K562 (cell line): ENCODE measurements at regions not wholly inside any gene's neighbourhood (a gene's known extent, or its start where the extent isn't known, plus 50 kb on each side); places are given as distances from the start of the nearest gene placed in this dataset.

Source experiments
- BRD4 ChIP-seq: fragments of 200-600 bp; sonication (generic); IDR thresholded peaks from 2 replicates; pipeline ENCODE4 v1.6.1; 2017; ENCODE audit warnings: inconsistent platforms
- GATAD2B ChIP-seq: fragments of 450-650 bp; IDR thresholded peaks from 2 replicates; pipeline ENCODE4 v1.6.1; 2017; ENCODE audit warnings: mild to moderate bottlenecking, borderline replicate concordance
- GTF2E2 ChIP-seq: fragments of 200-800 bp; sonication (Bioruptor generic); IDR thresholded peaks from 2 replicates; pipeline ENCODE4 v1.6.1; 2016; ENCODE audit warnings: missing genetic modification characterization, missing compliant biosample characterization
- NFXL1 ChIP-seq: fragments of 450-650 bp; formaldehyde crosslinking; IDR thresholded peaks from 2 replicates; pipeline ENCODE4 v1.4.0; 2021; ENCODE audit warnings: mild to moderate bottlenecking
- RBM22 ChIP-seq: fragments of 200-400 bp; formaldehyde crosslinking; IDR thresholded peaks from 2 replicates; pipeline ENCODE4 v1.6.1; 2018; ENCODE audit warnings: low read length, low read depth; ENCODE audit not compliant: poor library complexity, severe bottlenecking
- RBM39 ChIP-seq: fragments of 200-400 bp; formaldehyde crosslinking; optimal IDR thresholded peaks from 2 replicates; pipeline ENCODE3; 2018; ENCODE audit warnings: low read depth, low read length
- SAFB2 ChIP-seq: fragments of 200-400 bp; formaldehyde crosslinking; IDR thresholded peaks from 2 replicates; pipeline ENCODE4 v1.6.1; 2018; ENCODE audit warnings: borderline replicate concordance, low read length, low read depth, moderate library complexity; ENCODE audit not compliant: severe bottlenecking
- SP2 ChIP-seq: IDR thresholded peaks from 2 replicates; pipeline ENCODE4 v1.6.1; 2011; ENCODE audit warnings: mild to moderate bottlenecking, low read depth, low read length, moderate library complexity; ENCODE audit not compliant: poor library complexity, severe bottlenecking; ENCODE audit errors: extremely low read depth
- SRF ChIP-seq, 2 experiments: fragments of 250-450, 450-650 bp in 1 of 2; sonication (Bioruptor Pico) in 1 of 2; sonication (generic) in 1 of 2; formaldehyde crosslinking; IDR thresholded peaks; 2 replicates each; pipeline versions ENCODE4 v1.5.0 to v1.5.1; 2020 to 2022; ENCODE audit warnings: mild to moderate bottlenecking in 1 of 2, missing genetic modification reagents in 1 of 2
- ZFPM2 ChIP-seq: fragments of 250-450 bp; sonication (Bioruptor Pico); IDR thresholded peaks from 2 replicates; pipeline ENCODE4 v1.5.1; 2022; ENCODE audit warnings: mild to moderate bottlenecking
- ZNF431 ChIP-seq: sonication (generic); formaldehyde crosslinking; IDR thresholded peaks from 2 replicates; pipeline ENCODE4 v1.8.0; 2022; ENCODE audit warnings: mild to moderate bottlenecking, missing genetic modification reagents
- ZNF436 ChIP-seq: fragments of 250-450, 450-650 bp; sonication (Bioruptor Pico); formaldehyde crosslinking; IDR thresholded peaks from 2 replicates; pipeline ENCODE4 v1.7.0; 2020; ENCODE audit warnings: mild to moderate bottlenecking
- ZNF444 ChIP-seq: fragments of 250-450 bp; sonication (Bioruptor Pico); IDR thresholded peaks from 2 replicates; pipeline ENCODE4 v1.4.0; 2020; ENCODE audit warnings: mild to moderate bottlenecking, moderate library complexity
- ZNF551 ChIP-seq: fragments of 250-450 bp; sonication (Bioruptor Pico); IDR thresholded peaks from 2 replicates; pipeline ENCODE4 v1.5.0; 2021; ENCODE audit warnings: mild to moderate bottlenecking, moderate library complexity
- ZNF707 ChIP-seq: fragments of 250-450 bp; sonication (Bioruptor Pico); conservative IDR thresholded peaks from 2 replicates; pipeline ENCODE4 v1.8.0; 2022; ENCODE audit warnings: inconsistent platforms, mild to moderate bottlenecking, moderate library complexity
- TF ChIP-seq, protein P1 (sequence below): sonication (generic); formaldehyde crosslinking; IDR thresholded peaks from 2 replicates; pipeline ENCODE4 v1.8.0; 2023; ENCODE audit warnings: missing genetic modification reagents, mild to moderate bottlenecking, borderline replicate concordance
- TF ChIP-seq, protein P2 (sequence below), 2 experiments: fragments of 150-350 bp in 1 of 2; IDR thresholded peaks; 2 replicates each; pipeline ENCODE4 v1.6.1; 2012 to 2016; ENCODE audit warnings: low read depth in 2 of 2, low read length in 2 of 2, mild to moderate bottlenecking in 1 of 2, moderate library complexity in 1 of 2
- TF ChIP-seq, protein P3 (sequence below): fragments of 450-650 bp; IDR thresholded peaks from 2 replicates; pipeline ENCODE4 v1.6.1; 2016; ENCODE audit warnings: borderline replicate concordance

DNA sequence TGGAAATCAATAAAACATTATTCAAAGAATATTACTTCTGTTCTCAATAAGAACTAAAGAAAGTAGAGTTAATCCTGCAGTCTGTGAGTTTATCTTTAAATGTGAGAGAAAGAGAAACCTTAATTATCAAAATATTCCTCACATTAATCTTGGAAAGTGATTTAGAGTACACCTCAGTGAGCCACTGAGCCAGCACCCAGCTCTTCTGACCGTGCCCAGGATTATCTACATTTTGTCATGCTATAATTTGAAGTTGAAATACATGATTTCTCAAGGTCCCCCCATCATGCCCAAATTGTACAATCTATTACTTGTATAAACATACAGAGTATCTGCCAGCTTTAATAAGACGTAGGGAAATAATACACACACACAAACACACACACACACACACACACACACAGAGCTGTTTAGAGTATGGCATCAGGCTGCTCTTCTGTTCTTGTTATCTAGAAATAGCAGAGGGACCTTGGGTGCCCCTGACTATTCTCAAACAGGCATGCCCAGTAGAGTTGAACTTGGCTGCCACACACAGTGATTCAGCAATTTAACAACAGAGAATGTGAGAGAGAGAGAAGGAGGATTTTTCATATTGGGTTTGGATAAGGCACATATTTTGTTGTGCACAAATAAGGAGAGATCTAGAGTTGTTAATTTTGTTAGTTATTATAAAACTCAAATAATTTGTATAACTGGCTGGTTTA, 74.4 kb downstream of the P2RY1 start (continued):
- TF ChIP-seq, protein P1, sequence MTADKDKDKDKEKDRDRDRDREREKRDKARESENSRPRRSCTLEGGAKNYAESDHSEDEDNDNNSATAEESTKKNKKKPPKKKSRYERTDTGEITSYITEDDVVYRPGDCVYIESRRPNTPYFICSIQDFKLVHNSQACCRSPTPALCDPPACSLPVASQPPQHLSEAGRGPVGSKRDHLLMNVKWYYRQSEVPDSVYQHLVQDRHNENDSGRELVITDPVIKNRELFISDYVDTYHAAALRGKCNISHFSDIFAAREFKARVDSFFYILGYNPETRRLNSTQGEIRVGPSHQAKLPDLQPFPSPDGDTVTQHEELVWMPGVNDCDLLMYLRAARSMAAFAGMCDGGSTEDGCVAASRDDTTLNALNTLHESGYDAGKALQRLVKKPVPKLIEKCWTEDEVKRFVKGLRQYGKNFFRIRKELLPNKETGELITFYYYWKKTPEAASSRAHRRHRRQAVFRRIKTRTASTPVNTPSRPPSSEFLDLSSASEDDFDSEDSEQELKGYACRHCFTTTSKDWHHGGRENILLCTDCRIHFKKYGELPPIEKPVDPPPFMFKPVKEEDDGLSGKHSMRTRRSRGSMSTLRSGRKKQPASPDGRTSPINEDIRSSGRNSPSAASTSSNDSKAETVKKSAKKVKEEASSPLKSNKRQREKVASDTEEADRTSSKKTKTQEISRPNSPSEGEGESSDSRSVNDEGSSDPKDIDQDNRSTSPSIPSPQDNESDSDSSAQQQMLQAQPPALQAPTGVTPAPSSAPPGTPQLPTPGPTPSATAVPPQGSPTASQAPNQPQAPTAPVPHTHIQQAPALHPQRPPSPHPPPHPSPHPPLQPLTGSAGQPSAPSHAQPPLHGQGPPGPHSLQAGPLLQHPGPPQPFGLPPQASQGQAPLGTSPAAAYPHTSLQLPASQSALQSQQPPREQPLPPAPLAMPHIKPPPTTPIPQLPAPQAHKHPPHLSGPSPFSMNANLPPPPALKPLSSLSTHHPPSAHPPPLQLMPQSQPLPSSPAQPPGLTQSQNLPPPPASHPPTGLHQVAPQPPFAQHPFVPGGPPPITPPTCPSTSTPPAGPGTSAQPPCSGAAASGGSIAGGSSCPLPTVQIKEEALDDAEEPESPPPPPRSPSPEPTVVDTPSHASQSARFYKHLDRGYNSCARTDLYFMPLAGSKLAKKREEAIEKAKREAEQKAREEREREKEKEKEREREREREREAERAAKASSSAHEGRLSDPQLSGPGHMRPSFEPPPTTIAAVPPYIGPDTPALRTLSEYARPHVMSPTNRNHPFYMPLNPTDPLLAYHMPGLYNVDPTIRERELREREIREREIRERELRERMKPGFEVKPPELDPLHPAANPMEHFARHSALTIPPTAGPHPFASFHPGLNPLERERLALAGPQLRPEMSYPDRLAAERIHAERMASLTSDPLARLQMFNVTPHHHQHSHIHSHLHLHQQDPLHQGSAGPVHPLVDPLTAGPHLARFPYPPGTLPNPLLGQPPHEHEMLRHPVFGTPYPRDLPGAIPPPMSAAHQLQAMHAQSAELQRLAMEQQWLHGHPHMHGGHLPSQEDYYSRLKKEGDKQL = no peak
- TF ChIP-seq SAFB2 (no peak), ZFPM2 (CRISPR knock-in tag) (no peak), BRD4 (no peak), RBM39 (no peak), ZNF444 (CRISPR knock-in tag) (no peak), ZNF551 (CRISPR knock-in tag) (no peak), ZNF436 (no peak), ZNF431 (CRISPR knock-in tag) (no peak), RBM22 (no peak), ZNF707 (CRISPR knock-in tag) (no peak), SRF (CRISPR knock-in tag; IDR thresholded peaks at IDR 0.05) (no peak), GATAD2B (no peak), NFXL1 (no peak), GTF2E2 (tag) (no peak), SP2 (no peak)
- TF ChIP-seq, protein P2, sequence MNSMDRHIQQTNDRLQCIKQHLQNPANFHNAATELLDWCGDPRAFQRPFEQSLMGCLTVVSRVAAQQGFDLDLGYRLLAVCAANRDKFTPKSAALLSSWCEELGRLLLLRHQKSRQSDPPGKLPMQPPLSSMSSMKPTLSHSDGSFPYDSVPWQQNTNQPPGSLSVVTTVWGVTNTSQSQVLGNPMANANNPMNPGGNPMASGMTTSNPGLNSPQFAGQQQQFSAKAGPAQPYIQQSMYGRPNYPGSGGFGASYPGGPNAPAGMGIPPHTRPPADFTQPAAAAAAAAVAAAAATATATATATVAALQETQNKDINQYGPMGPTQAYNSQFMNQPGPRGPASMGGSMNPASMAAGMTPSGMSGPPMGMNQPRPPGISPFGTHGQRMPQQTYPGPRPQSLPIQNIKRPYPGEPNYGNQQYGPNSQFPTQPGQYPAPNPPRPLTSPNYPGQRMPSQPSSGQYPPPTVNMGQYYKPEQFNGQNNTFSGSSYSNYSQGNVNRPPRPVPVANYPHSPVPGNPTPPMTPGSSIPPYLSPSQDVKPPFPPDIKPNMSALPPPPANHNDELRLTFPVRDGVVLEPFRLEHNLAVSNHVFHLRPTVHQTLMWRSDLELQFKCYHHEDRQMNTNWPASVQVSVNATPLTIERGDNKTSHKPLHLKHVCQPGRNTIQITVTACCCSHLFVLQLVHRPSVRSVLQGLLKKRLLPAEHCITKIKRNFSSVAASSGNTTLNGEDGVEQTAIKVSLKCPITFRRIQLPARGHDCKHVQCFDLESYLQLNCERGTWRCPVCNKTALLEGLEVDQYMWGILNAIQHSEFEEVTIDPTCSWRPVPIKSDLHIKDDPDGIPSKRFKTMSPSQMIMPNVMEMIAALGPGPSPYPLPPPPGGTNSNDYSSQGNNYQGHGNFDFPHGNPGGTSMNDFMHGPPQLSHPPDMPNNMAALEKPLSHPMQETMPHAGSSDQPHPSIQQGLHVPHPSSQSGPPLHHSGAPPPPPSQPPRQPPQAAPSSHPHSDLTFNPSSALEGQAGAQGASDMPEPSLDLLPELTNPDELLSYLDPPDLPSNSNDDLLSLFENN (IDR thresholded peaks at IDR 0.05; ENCODE audit: low read depth in 2 of 2, low read length in 2 of 2) = no peak
- TF ChIP-seq, protein P3, sequence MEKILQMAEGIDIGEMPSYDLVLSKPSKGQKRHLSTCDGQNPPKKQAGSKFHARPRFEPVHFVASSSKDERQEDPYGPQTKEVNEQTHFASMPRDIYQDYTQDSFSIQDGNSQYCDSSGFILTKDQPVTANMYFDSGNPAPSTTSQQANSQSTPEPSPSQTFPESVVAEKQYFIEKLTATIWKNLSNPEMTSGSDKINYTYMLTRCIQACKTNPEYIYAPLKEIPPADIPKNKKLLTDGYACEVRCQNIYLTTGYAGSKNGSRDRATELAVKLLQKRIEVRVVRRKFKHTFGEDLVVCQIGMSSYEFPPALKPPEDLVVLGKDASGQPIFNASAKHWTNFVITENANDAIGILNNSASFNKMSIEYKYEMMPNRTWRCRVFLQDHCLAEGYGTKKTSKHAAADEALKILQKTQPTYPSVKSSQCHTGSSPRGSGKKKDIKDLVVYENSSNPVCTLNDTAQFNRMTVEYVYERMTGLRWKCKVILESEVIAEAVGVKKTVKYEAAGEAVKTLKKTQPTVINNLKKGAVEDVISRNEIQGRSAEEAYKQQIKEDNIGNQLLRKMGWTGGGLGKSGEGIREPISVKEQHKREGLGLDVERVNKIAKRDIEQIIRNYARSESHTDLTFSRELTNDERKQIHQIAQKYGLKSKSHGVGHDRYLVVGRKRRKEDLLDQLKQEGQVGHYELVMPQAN = no peak
